ENCODE measurements at regions not wholly inside any gene's neighbourhood (a gene's known extent, or its start where the extent isn't known, plus 50 kb on each side); places are given as distances from the start of the nearest gene placed in this dataset.
"Not testable (repeated sequence)": the region's sequence is repeated elsewhere in the genome, so short reads cannot be mapped to it uniquely, and the experiment has no call there.

- DNase-seq (ENCODE audit: low read depth in 2 of 2): no peak
Observed at GRCh38 chr1:200496937-200497336, 87.1 kb upstream of the ZNF281 start.

- DNase-seq (ENCODE audit: low read depth in 2 of 2): no peak
Observed at GRCh38 chr1:200495901-200496300, 86.1 kb upstream of the ZNF281 start.

GRCh38 chr1:200493344-200493743, 83.5 kb upstream of the ZNF281 start:
- DNase-seq (ENCODE audit: low read depth in 2 of 2): no peak

GRCh38 chr1:200491103-200491502, 81.3 kb upstream of the ZNF281 start:
- no peak for DNase-seq (ENCODE audit: low read depth in 2 of 2)

GRCh38 chr1:200490183-200490582, 80.3 kb upstream of the ZNF281 start:
- DNase-seq (ENCODE audit: low read depth in 2 of 2): no peak

GRCh38 chr1:200488375-200489165, 78.7 kb upstream of the ZNF281 start:
- DNase-seq (ENCODE audit: low read depth in 2 of 2): peak; percentile 65 to 69

- no peak for DNase-seq (ENCODE audit: low read depth in 2 of 2)
Observed at GRCh38 chr1:200487650-200488049, 77.8 kb upstream of the ZNF281 start.

- DNase-seq (ENCODE audit: low read depth in 2 of 2): no peak
Observed at GRCh38 chr1:200486634-200487033, 76.8 kb upstream of the ZNF281 start.

GRCh38 chr1:200484438-200484946, 74.7 kb upstream of the ZNF281 start:
- not testable (repeated sequence) for DNase-seq (ENCODE audit: low read depth in 2 of 2)

- DNase-seq (ENCODE audit: low read depth in 2 of 2): peak; percentile 94 to 95
Observed at GRCh38 chr1:200483491-200484143, 73.8 kb upstream of the ZNF281 start.

GRCh38 chr1:200480964-200481363, 71.1 kb upstream of the ZNF281 start:
- DNase-seq (ENCODE audit: low read depth in 2 of 2): no peak

- DNase-seq (ENCODE audit: low read depth in 2 of 2): no peak
Observed at GRCh38 chr1:200479816-200480215, 70.0 kb upstream of the ZNF281 start.

GRCh38 chr1:200478945-200479558, 69.2 kb upstream of the ZNF281 start:
- DNase-seq (ENCODE audit: low read depth in 2 of 2): no peak

- no peak for DNase-seq (ENCODE audit: low read depth in 2 of 2)
Observed at GRCh38 chr1:200478239-200478623, 68.4 kb upstream of the ZNF281 start.

- no peak for DNase-seq (ENCODE audit: low read depth in 2 of 2)
Observed at GRCh38 chr1:200474633-200475032, 64.8 kb upstream of the ZNF281 start.

- DNase-seq (ENCODE audit: low read depth in 2 of 2): no peak
Observed at GRCh38 chr1:200473698-200474371, 64.0 kb upstream of the ZNF281 start.

- no peak for DNase-seq (ENCODE audit: low read depth in 2 of 2)
Observed at GRCh38 chr1:200471739-200472138, 61.9 kb upstream of the ZNF281 start.

GRCh38 chr1:200468264-200469001, 58.6 kb upstream of the ZNF281 start:
- no peak for DNase-seq (ENCODE audit: low read depth in 2 of 2)

- DNase-seq (ENCODE audit: low read depth in 2 of 2): no peak
Observed at GRCh38 chr1:200464784-200465400, 55.1 kb upstream of the ZNF281 start.

All from fibroblast of skin of left biceps (primary cell).